GM12875 (cell line): ENCODE measurements at regions not wholly inside any gene's neighbourhood (a gene's known extent, or its start where the extent isn't known, plus 50 kb on each side); places are given as distances from the start of the nearest gene placed in this dataset.

Experiments
- H3K4me3 ChIP-seq: one replicate; pipeline ENCODE4 v1.5.1; 2011; ENCODE audit warnings: low read depth, low read length, control low read depth
- CTCF ChIP-seq: IDR thresholded peaks from 2 replicates; pipeline ENCODE4 v1.5.1; 2011; ENCODE audit warnings: low read depth, mild to moderate bottlenecking, control low read depth, inconsistent platforms, low read length, moderate library complexity, borderline replicate concordance; ENCODE audit not compliant: insufficient read depth

- no peak overlapping the region for H3K4me3 ChIP-seq
- no peak for TF ChIP-seq CTCF
Measured at GRCh38 chr22:45094081-45094720, 69.5 kb upstream of the NUP50 start.

GRCh38 chr22:45094825-45095224, 68.9 kb upstream of the NUP50 start:
- TF ChIP-seq CTCF = no peak
- H3K4me3 ChIP-seq = no peak overlapping the region

- TF ChIP-seq CTCF = peak; percentile 89
- no peak overlapping the region for H3K4me3 ChIP-seq
Measured at GRCh38 chr22:45096256-45096907, 67.3 kb upstream of the NUP50 start.

GRCh38 chr22:45097061-45097460, 66.7 kb upstream of the NUP50 start:
- TF ChIP-seq CTCF = no peak
- H3K4me3 ChIP-seq = no peak overlapping the region

GRCh38 chr22:45098056-45098455, 65.7 kb upstream of the NUP50 start:
- TF ChIP-seq CTCF = no peak
- H3K4me3 ChIP-seq = no peak overlapping the region

GRCh38 chr22:45099961-45100360, 63.8 kb upstream of the NUP50 start:
- no peak overlapping the region for H3K4me3 ChIP-seq
- TF ChIP-seq CTCF = no peak
